Neural progenitor cell (in vitro differentiated cells): ENCODE measurements at regions not wholly inside any gene's neighbourhood (a gene's known extent, or its start where the extent isn't known, plus 50 kb on each side); places are given as distances from the start of the nearest gene placed in this dataset.

Experiments
- CTCF ChIP-seq: fragments of 200-600 bp; sonication (generic); IDR thresholded peaks from 2 replicates; pipeline ENCODE4 v1.5.1; 2017; ENCODE audit warnings: antibody characterized with exemption, mild to moderate bottlenecking
- EZH2phosphoT487 ChIP-seq: fragments of 200-600 bp; sonication (generic); IDR thresholded peaks from 2 replicates; pipeline ENCODE4 v1.6.1; 2017; ENCODE audit warnings: antibody characterized with exemption

DNA sequence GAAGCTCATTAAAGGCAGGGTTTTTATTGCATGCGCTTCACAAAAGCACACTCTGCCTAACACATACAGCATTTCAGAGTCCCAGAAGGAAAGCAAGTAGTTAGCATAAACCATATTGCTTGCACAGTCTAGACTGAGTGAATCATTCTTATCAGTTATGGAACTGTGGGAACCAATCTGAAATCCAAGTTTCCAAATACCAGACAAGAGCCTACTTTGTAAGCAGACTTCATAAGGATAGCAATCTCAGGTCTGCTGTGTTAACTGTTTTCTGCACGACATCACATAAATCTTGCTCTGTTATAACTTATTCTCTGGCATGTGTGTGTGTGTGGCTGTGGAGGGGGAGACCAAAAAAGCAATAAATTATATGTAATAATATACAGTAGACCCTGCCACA, 608.1 kb upstream of the REG3G start:
- TF ChIP-seq CTCF (no peak), EZH2phosphoT487 (no peak)
